ENCODE measurements at regions not wholly inside any gene's neighbourhood (a gene's known extent, or its start where the extent isn't known, plus 50 kb on each side); places are given as distances from the start of the nearest gene placed in this dataset.

GRCh38 chr7:26547156-26547555 is 255.5 kb downstream of the SNX10 start:
- Histone ChIP-seq H4K8ac (ENCODE audit: extremely low read depth, insufficient read depth, low read length) (no peak overlapping the region), H2BK5ac (ENCODE audit: low read depth, low read length) (no peak overlapping the region), H3K23ac (ENCODE audit: insufficient read length) (no peak overlapping the region), H3K36me3 (ENCODE audit: control insufficient read depth in 2 of 4, insufficient read depth in 4 of 4, low read length in 3 of 4) (no peaks in the 10 kb centered on the region), H2AK5ac (ENCODE audit: low read depth, low read length) (no peak overlapping the region), H3K4me2 (ENCODE audit: insufficient read depth in 1 of 2, low read depth in 2 of 2, low read length in 2 of 2) (no peak overlapping the region), H2AFZ (ENCODE audit: low read length) (no peak overlapping the region), H3K27ac (ENCODE audit: low read depth, low read length) (no peak overlapping the region), H3K23me2 (ENCODE audit: low read depth, low read length) (no peaks in the 10 kb centered on the region), H3K4ac (replicated peaks; ENCODE audit: insufficient read length, low read depth, low read length) (no peak overlapping the region), H3K9ac (replicated peaks in 1 of 4; ENCODE audit: extremely low read depth in 1 of 4, low read depth in 3 of 4, low read length in 3 of 4) (no peak overlapping the region), H3K18ac (ENCODE audit: extremely low read depth, low read length) (no peak overlapping the region), H3K4me3 (ENCODE audit: extremely low read depth in 1 of 4, insufficient read depth in 2 of 4, low read depth in 3 of 4, low read length in 4 of 4) (no peak overlapping the region), H3K27me3 (replicated peaks in 1 of 4; ENCODE audit: control insufficient read depth in 3 of 4, extremely low read depth in 1 of 4, insufficient read depth in 3 of 4, low read length in 3 of 4) (no peaks in the 10 kb centered on the region), H4K20me1 (replicated peaks in 1 of 2; ENCODE audit: control insufficient read depth in 1 of 2, insufficient read depth in 2 of 2, low read length in 2 of 2) (no peaks in the 10 kb centered on the region), H3K4me1 (replicated peaks in 1 of 4; ENCODE audit: control insufficient read depth in 3 of 4, insufficient read depth in 4 of 4, low read length in 3 of 4) (peaks cover 0 to 4% (median 0%) of the 10 kb centered on the region in 4 experiments; a peak in 2 of 7 replicates), H4K91ac (replicated peaks; ENCODE audit: insufficient read length, low read length) (no peak overlapping the region), H3K9me3 (ENCODE audit: insufficient read depth in 2 of 2, low read depth in 1 of 2, low read length in 1 of 2) (no peaks in the 10 kb centered on the region), H2BK120ac (replicated peaks; ENCODE audit: low read depth, low read length) (no peak overlapping the region), H2BK20ac (ENCODE audit: low read length) (no peak overlapping the region), H3K79me1 (ENCODE audit: low read depth, low read length) (no peaks in the 10 kb centered on the region), H3K14ac (ENCODE audit: insufficient read length) (no peak overlapping the region), H2BK12ac (ENCODE audit: low read depth, low read length) (no peak overlapping the region), H3K79me2 (ENCODE audit: control insufficient read depth in 1 of 2, insufficient read depth in 2 of 2, low read length in 2 of 2) (no peaks in the 10 kb centered on the region), H4K5ac (ENCODE audit: insufficient read length, low read depth, low read length) (no peak overlapping the region), H3K56ac (replicated peaks; ENCODE audit: insufficient read length, low read depth, low read length) (no peak overlapping the region), H2BK15ac (ENCODE audit: low read length) (no peak overlapping the region)
- ChIA-PET POLR2A (ENCODE audit: partially characterized antibody) (interaction anchor here (1.0 kb wide), 1 partner anchor 11 kb away, joined by 3 read pairs; no protein-coding TSS in a partner anchor), CTCF (ENCODE audit: partially characterized antibody) (interaction anchor here (0.6 to 2.9 kb wide), 4 partner anchors 12 to 1755 kb away, joined by 3 to 8 read pairs (median 4); no protein-coding TSS in a partner anchor)
- no peak for DNase-seq (ENCODE audit: low read depth in 1 of 2, low spot score in 2 of 2)
- 97% methylated on average over 3 of the region's 3 CpGs; no CpG with 5 or more reads in 1 of the 2 experiments for WGBS, 2 experiments (ENCODE audit: extremely low coverage in 1 of 2, insufficient coverage in 1 of 2, insufficient read length in 1 of 2, insufficient replicate concordance in 2 of 2, low coverage in 1 of 2, low lambda C conversion rate in 2 of 2, missing lambda C conversion rate in 1 of 2)
- FAIRE-seq, result no peak
- TF ChIP-seq ATF2 (IDR thresholded peaks at IDR 0.05; ENCODE audit: low read length) (no peak), SIN3A (conservative IDR thresholded peaks at IDR 0.05 in 1 of 2, IDR thresholded peaks at IDR 0.05 in 1 of 2; ENCODE audit: low read depth in 1 of 2, low read length in 2 of 2) (no peak), SP1 (IDR thresholded peaks at IDR 0.05; ENCODE audit: low read depth, low read length) (no peak), RAD21 (IDR thresholded peaks at IDR 0.05 in 1 of 2, conservative IDR thresholded peaks at IDR 0.05 in 1 of 2; ENCODE audit: low read depth in 2 of 2, low read length in 2 of 2) (no peak), CTCF (IDR thresholded peaks at IDR 0.05; ENCODE audit: control extremely low read depth in 1 of 3, insufficient read depth in 1 of 3, low read depth in 1 of 3, low read length in 3 of 3) (no peak), EP300 (IDR thresholded peaks at IDR 0.05; ENCODE audit: borderline replicate concordance in 1 of 2, low read depth in 2 of 2, low read length in 2 of 2) (no peak), SAP30 (IDR thresholded peaks at IDR 0.05; ENCODE audit: insufficient read depth, insufficient replicate concordance, low read length) (no peak), PHF8 (conservative IDR thresholded peaks at IDR 0.05; ENCODE audit: low read depth, low read length) (no peak)
